C4-2B (cell line): ENCODE measurements at regions not wholly inside any gene's neighbourhood (a gene's known extent, or its start where the extent isn't known, plus 50 kb on each side); places are given as distances from the start of the nearest gene placed in this dataset.

Experiments
- ZFX ChIP-seq: fragments of 450-650 bp; IDR thresholded peaks from 2 replicates; pipeline ENCODE4 v1.6.1; 2017
- TF ChIP-seq, protein P1 (sequence below): fragments of 450-650 bp; conservative IDR thresholded peaks from 2 replicates; pipeline ENCODE4 v1.5.1; 2017; ENCODE audit warnings: mild to moderate bottlenecking

DNA sequence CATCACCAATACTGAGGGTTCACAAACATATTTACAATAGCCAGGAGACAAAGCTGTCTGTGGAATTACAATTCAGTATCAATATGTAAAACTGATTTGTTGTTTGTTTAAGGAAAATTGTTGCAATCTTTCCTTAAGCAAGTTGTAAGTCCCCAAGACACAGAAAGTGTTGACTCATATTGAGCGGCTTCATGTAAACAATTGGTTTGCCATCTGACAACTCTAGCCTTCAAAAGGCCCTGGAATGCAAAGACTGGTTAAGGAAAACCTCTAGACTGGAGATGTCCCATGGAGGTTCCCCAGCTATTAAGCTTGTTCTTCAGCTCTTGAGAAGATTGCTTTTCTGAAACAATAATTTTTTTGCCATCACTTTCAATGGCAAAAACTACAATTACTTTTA is 283.7 kb upstream of the PROK2 start:
- TF ChIP-seq, protein P1, sequence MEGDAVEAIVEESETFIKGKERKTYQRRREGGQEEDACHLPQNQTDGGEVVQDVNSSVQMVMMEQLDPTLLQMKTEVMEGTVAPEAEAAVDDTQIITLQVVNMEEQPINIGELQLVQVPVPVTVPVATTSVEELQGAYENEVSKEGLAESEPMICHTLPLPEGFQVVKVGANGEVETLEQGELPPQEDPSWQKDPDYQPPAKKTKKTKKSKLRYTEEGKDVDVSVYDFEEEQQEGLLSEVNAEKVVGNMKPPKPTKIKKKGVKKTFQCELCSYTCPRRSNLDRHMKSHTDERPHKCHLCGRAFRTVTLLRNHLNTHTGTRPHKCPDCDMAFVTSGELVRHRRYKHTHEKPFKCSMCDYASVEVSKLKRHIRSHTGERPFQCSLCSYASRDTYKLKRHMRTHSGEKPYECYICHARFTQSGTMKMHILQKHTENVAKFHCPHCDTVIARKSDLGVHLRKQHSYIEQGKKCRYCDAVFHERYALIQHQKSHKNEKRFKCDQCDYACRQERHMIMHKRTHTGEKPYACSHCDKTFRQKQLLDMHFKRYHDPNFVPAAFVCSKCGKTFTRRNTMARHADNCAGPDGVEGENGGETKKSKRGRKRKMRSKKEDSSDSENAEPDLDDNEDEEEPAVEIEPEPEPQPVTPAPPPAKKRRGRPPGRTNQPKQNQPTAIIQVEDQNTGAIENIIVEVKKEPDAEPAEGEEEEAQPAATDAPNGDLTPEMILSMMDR: no peak
- TF ChIP-seq ZFX: no peak
